Activated naive CD4-positive, alpha-beta T cell treated with anti-CD3 and anti-CD28 coated beads, Interleukin-2, amount 50 U/mL, for 72 hours (primary cell): ENCODE measurements at regions not wholly inside any gene's neighbourhood (a gene's known extent, or its start where the extent isn't known, plus 50 kb on each side); places are given as distances from the start of the nearest gene placed in this dataset.

Source experiments
- ATAC-seq, 2 donors: fragments of 150-1000 bp; cut with Tn5 transposase; 2 replicates each; pipeline ENCODE4 v1.10.0; 2021; ENCODE audit warnings: mild to moderate bottlenecking in 2 of 2, moderate library complexity in 2 of 2
- DNase-seq, 2 donors: peaks; one replicate each; pipeline ENCODE4 v3.0.0; 2021 to 2022; ENCODE audit warnings: low spot score in 2 of 2
- H3K27ac Mint-ChIP-seq, 2 donors: one replicate each; pipeline ENCODE4 v1.8.0; 2022; ENCODE audit warnings: mild to moderate bottlenecking in 2 of 2, mixed read lengths in 2 of 2
- H3K36me3 Mint-ChIP-seq, 2 donors: one replicate each; pipeline ENCODE4 v1.8.0; 2022; ENCODE audit warnings: mixed read lengths in 2 of 2
- H3K9me3 Mint-ChIP-seq, 2 donors: one replicate each; pipeline ENCODE4 v1.8.0; 2022; ENCODE audit warnings: mixed read lengths in 2 of 2

- ATAC-seq = no peak
- Mint-ChIP-seq H3K36me3 (no peaks in the 10 kb centered on the region), H3K9me3 (no peaks in the 10 kb centered on the region)
Observed at GRCh38 chr2:120936476-120937334, 201.0 kb downstream of the GLI2 start.

GRCh38 chr2:120937686-120938044 is 202.0 kb downstream of the GLI2 start:
- no peak overlapping the region for H3K27ac Mint-ChIP-seq
- DNase-seq = no peak
- no peaks in the 10 kb centered on the region for H3K36me3 Mint-ChIP-seq
- no peak for ATAC-seq
- peaks cover under 1% of the 10 kb centered on the region in 2 donors for H3K9me3 Mint-ChIP-seq

More at GRCh38 chr2:120936476-120937334, 201.0 kb downstream of the GLI2 start:
- DNase-seq = no peak
- H3K27ac Mint-ChIP-seq = no peak overlapping the region

GRCh38 chr2:120938045-120938771 is 202.5 kb downstream of the GLI2 start:
- no peaks in the 10 kb centered on the region for H3K36me3 Mint-ChIP-seq
- no peak for ATAC-seq
- peaks cover 3% of the 10 kb centered on the region in 2 donors for H3K9me3 Mint-ChIP-seq
- no peak overlapping the region for H3K27ac Mint-ChIP-seq
- DNase-seq = no peak

- no peaks in the 10 kb centered on the region for H3K36me3 Mint-ChIP-seq
- peaks cover 3% of the 10 kb centered on the region in 2 donors for H3K9me3 Mint-ChIP-seq
- DNase-seq (no peak), ATAC-seq (no peak)
- no peak overlapping the region for H3K27ac Mint-ChIP-seq
Observed at GRCh38 chr2:120939595-120940318, 204.1 kb downstream of the GLI2 start.

GRCh38 chr2:120940319-120940696 is 204.6 kb downstream of the GLI2 start:
- H3K9me3 Mint-ChIP-seq = peaks cover 3% of the 10 kb centered on the region in 2 donors
- no peak for ATAC-seq

GRCh38 chr2:120940726-120941256 is 205.1 kb downstream of the GLI2 start:
- no peak overlapping the region for H3K27ac Mint-ChIP-seq
- DNase-seq (no peak), ATAC-seq (no peak)
- no peaks in the 10 kb centered on the region for H3K36me3 Mint-ChIP-seq
- peaks cover 3% of the 10 kb centered on the region in 2 donors for H3K9me3 Mint-ChIP-seq

More at GRCh38 chr2:120940319-120940696, 204.6 kb downstream of the GLI2 start:
- DNase-seq = no peak
- Mint-ChIP-seq H3K27ac (no peak overlapping the region), H3K36me3 (no peaks in the 10 kb centered on the region)

- DNase-seq (no peak), ATAC-seq (no peak)
- Mint-ChIP-seq H3K9me3 (peaks cover 3% of the 10 kb centered on the region in 2 donors), H3K36me3 (no peaks in the 10 kb centered on the region), H3K27ac (no peak overlapping the region)
Observed at GRCh38 chr2:120941571-120942120, 206.0 kb downstream of the GLI2 start.

- no peak for DNase-seq
- ATAC-seq = no peak
- Mint-ChIP-seq H3K9me3 (peaks cover 3% of the 10 kb centered on the region in 2 donors), H3K36me3 (no peaks in the 10 kb centered on the region), H3K27ac (peak overlapping the region in 1 of 2 donors; percentile 24)
Observed at GRCh38 chr2:120942658-120943057, 207.0 kb downstream of the GLI2 start.

GRCh38 chr2:120943403-120944034 is 207.9 kb downstream of the GLI2 start:
- DNase-seq (no peak), ATAC-seq (no peak)
- H3K27ac Mint-ChIP-seq = peak overlapping the region in 1 of 2 donors; percentile 43
- peaks cover 3% of the 10 kb centered on the region in 2 donors for H3K9me3 Mint-ChIP-seq
- H3K36me3 Mint-ChIP-seq = no peaks in the 10 kb centered on the region

GRCh38 chr2:120944575-120944974 is 208.9 kb downstream of the GLI2 start:
- no peak overlapping the region for H3K27ac Mint-ChIP-seq
- ATAC-seq (no peak), DNase-seq (no peak)
- peaks cover 3% of the 10 kb centered on the region in 2 donors for H3K9me3 Mint-ChIP-seq
- no peaks in the 10 kb centered on the region for H3K36me3 Mint-ChIP-seq

GRCh38 chr2:120945091-120945490 is 209.4 kb downstream of the GLI2 start:
- Mint-ChIP-seq H3K36me3 (no peaks in the 10 kb centered on the region), H3K27ac (peak overlapping the region in 1 of 2 donors; percentile 2), H3K9me3 (peaks cover 3% of the 10 kb centered on the region in 2 donors)
- DNase-seq (no peak), ATAC-seq (no peak)

GRCh38 chr2:120945832-120946499 is 210.3 kb downstream of the GLI2 start:
- Mint-ChIP-seq H3K36me3 (no peaks in the 10 kb centered on the region), H3K27ac (no peak overlapping the region)

GRCh38 chr2:120947327-120947726 is 211.7 kb downstream of the GLI2 start:
- H3K36me3 Mint-ChIP-seq = no peaks in the 10 kb centered on the region
- H3K27ac Mint-ChIP-seq = no peak overlapping the region
- ATAC-seq (no peak), DNase-seq (no peak)
- H3K9me3 Mint-ChIP-seq = peaks cover 3% of the 10 kb centered on the region in 2 donors

More at GRCh38 chr2:120945832-120946499, 210.3 kb downstream of the GLI2 start:
- ATAC-seq (no peak), DNase-seq (no peak)
- H3K9me3 Mint-ChIP-seq = peaks cover 3% of the 10 kb centered on the region in 2 donors

- ATAC-seq (no peak), DNase-seq (no peak)
- no peaks in the 10 kb centered on the region for H3K9me3 Mint-ChIP-seq
- no peak overlapping the region for H3K27ac Mint-ChIP-seq
- no peaks in the 10 kb centered on the region for H3K36me3 Mint-ChIP-seq
Observed at GRCh38 chr2:120947982-120948661, 212.5 kb downstream of the GLI2 start.

- no peak for ATAC-seq
- no peaks in the 10 kb centered on the region for H3K9me3 Mint-ChIP-seq
- DNase-seq = no peak
Observed at GRCh38 chr2:120948662-120949011, 213.0 kb downstream of the GLI2 start.

More at GRCh38 chr2:120948662-120949011, 213.0 kb downstream of the GLI2 start:
- Mint-ChIP-seq H3K36me3 (no peaks in the 10 kb centered on the region), H3K27ac (no peak overlapping the region)
